A172 (cell line): ENCODE measurements at regions not wholly inside any gene's neighbourhood (a gene's known extent, or its start where the extent isn't known, plus 50 kb on each side); places are given as distances from the start of the nearest gene placed in this dataset.
A peak's percentile ranks its signal among the peaks of the same experiment; 100 is the strongest.
"Not testable (repeated sequence)": the region's sequence is repeated elsewhere in the genome, so short reads cannot be mapped to it uniquely, and the experiment has no call there.

Experiments
- DNase-seq: peaks from one replicate; pipeline ENCODE4 v3.0.0-alpha.2; 2015; ENCODE audit warnings: low spot score

DNA sequence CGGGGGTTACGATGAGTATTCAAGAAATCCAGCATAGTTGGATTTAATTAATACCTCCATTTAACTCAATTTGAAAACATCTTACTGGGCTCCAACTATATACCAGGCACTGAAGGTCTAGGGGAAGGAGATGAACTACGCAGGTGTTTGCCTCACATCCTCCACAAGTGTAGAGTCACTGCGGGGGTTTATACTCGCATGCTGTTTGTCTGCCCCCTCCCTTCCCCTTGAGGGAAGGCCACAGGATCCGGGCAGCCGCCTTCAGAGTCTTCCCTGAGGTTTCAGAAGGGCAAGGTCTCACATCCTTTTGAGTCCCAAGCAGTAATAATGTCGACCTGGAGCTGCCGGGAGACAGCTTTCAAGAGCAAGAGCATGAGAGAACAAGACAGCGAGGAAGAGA, 142.4 kb upstream of the GALNT2 start:
- DNase-seq, result no peak

DNA sequence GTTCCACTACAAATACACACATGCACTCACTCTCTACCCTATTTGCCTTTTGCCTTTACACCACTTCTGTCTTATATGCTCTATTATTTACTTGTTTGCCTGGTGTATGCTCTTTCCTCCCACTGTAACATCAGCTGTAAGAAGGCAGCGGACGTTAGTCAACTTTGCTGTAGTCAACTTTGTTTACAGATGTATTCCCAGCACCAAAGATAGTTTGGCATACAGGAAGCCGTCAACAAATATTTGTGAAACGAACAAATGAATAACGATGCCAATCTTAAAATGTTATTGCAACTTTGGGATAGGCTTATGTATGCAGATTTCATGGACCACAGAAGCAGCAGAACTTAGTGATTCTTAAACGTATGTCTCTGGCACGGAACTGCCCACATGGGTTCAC, 138.3 kb upstream of the GALNT2 start:
- no peak for DNase-seq

DNA sequence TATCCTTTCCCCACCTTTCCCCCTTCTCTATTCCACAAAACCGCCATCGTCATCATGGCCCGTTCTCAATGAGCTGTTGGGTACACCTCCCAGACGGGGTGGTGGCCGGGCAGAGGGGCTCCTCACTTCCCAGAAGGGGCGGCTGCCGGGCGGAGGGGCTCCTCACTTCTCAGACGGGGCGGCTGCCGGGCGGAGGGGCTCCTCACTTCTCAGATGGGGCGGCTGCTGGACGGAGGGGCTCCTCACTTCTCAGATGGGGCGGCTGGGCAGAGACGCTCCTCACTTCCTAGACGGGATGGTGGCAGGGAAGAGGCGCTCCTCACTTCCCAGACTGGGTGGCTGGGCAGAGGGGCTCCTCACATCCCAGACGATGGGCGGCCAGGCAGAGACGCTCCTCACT, 135.3 kb upstream of the GALNT2 start:
- DNase-seq, result not testable (repeated sequence)

DNA sequence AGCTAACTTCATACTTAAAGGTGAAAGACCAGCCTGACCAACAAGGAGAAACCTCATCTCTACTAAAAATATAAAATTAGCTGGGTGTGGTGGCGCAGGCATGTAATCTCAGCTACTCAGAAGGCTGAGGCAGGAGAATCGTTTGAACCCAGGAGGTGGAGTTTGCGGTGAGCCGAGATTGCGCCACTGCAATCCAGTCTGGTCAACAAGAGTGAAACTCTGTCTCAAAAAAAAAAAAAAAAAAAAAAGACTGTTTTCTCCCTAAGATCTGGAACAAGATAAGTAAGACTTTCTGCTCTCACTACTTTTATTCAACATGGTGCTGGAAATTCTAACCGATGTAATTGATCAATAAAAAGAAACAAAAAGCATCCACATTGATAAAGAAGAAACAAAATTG, 131.9 kb upstream of the GALNT2 start:
- DNase-seq, result not testable (repeated sequence)

DNA sequence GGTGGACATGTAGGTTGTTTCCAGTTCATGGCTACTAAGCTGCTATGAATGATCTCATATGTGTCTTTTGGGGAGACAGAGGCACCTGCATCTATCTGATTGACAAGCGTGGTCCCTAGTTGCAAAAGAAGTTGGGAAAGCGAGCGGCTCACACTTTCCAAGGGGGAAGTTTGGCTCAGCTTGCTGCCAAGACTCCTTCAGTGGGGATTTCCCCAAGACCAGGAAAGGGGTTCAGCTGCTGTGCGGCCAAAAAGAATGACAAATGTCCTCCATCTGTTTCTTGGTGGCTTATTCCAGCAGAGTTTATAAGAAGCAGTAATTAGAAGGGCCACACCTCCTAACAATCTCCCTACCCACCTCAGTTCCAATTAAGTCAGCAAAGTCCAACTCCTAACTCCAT, 128.5 kb upstream of the GALNT2 start:
- DNase-seq, result no peak

DNA sequence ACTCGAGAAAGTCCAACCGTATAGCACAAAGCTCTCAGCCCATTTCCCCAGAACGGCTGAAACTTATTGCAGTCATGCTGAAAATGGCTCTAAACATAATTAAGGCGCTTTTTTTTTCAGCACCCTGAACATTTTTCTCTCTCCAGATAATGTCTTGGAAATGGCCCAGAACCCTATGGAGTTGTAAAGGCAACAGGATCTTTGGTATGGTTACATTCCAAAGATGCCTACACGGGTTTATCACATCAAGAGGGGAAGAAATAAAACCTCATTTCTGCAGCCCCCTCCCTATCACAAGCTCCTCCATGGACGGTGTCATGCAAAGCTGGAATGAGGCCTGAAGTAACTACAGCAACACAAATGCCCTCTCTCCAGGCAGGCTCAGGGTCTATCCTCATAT, 126.4 kb upstream of the GALNT2 start:
- peak; percentile 72 for DNase-seq

DNA sequence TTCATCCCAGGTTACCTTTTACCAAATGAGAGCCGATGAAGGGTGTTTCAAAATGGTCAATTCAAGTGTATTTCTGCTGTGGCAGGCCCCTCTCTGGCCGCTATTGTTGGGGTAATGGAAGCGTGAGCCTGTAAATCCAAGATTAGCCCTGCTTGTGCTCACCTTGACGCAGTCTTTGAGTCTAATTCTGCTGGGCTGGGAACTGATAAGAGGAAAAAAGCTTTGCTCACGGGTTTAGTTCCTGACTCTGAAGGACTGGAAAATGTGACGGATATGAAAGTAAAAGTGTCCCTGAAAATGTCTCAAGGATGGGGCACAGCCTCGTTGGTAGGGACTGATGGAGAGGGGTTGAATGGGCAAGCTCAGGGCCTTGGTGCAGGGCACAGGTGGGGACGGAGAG, 125.9 kb upstream of the GALNT2 start:
- DNase-seq, result no peak

DNA sequence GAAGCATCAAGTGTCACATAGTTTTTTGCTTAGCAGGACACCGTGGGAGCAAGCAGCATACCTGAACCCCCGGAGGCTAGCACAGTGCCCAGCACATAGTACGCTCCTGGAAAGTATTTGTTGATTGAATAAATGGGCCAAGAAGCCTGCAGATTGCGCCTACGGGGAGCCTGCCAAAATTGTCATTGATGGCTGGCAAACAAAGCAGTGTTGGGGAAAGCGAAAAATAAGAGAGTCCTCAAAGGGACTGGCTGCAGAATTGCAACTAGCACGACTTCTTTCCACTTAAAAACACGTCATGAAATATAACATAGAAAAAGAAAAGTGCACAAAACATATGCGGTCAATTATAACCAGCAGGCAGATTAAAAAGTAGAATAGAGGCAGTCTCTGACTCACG, 125.2 kb upstream of the GALNT2 start:
- no peak for DNase-seq

DNA sequence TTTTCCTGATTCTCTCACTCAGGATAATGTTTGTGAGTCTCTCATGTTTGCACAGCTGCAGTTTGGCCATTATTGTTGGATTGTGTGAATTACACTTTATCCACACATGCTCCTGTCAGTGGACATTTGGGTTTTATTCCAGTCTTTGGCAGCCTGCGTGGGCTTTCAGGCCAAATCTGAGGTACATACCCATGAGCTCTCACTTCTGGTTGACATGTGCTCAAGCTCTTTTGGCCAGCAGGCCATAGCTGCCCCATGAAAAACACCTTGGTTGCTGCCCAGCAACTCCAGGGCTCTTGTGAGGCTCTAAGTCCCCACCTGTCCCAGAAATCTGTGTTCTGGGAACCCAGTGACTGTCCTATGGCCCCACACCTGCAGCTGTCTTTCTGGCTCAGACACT, 124.5 kb upstream of the GALNT2 start:
- DNase-seq, result no peak

DNA sequence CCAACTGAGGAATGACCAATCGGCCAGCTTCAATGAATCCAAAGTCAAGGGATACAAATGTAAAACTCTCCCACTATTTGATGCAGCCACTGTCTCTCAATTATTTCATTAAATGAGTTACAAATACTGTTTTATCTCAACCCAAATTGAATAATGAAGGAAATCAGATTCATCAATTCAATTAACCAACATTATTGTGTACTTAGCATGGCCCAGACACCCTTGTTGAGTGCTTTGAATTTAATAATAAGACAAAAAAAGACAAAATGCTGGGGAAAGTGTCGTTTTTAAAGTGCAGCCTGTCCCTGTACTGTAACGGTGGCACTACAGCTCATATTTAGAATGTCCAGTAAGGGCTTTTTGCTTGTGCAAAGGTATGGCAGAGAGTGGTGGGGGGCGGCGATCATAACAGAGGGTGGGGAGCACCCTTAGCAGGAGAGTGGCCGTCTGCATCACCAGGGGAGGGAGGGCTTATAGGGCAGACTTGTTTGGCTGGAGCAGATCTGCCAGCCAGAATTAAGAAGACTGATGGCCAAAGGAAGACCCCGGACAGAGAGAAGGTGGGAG, 123.8 kb upstream of the GALNT2 start:
- DNase-seq, result no peak

DNA sequence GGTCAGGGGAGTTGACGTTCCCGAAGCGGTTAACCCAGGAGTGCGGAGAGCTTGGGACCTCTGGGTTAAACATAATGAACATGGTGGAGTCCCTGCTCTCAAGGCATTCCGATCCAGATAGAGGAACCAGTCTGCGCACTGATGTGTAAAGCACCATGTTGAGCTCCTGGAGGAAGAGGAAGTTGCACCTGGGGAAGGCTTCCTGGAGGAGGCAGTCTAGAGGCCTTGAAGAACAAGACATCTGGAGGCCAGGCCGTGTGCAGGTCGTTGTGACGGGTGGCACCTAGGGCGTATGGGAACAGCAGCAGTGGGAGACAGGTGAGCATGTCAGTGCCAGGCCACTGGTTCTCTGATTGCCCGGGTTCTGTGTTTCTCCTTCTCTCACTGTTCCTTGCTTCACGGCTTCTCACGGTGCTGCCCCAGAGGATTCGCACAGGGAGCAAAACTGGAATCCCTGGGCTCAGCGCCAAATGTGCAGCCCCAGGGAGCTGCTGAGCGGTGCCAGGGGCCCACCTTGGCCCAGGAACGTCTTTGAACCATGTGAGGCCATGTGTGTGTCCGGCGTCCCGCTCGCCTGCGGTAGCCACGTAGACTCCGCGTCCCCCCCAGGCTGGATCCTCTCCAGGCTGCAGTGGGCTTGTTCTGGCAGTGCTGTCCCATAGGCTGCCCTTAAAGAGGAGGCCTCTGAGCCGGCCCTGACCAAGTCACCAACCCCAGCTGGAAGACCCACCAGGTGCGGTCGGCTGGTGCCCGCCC, 122.9 kb upstream of the GALNT2 start:
- no peak for DNase-seq

DNA sequence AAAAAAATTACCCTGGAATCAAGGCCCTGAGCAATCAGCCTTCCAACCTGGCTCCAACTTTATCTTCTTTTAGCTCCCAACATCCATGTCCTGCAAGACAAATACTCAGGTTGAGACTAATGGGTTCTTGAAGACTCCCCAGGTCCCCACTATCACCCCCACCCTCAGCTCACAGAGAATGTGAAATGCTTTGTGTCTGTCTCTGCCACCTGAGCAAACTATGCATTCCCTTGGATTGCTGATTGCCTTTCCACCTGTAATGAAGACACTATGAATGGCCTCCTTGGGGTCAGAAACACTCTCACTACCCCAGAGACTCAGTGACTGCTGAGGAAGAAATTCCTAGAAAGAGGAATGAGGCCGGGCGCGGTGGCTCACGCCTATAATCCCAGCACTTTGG, 121.2 kb upstream of the GALNT2 start:
- no peak for DNase-seq

DNA sequence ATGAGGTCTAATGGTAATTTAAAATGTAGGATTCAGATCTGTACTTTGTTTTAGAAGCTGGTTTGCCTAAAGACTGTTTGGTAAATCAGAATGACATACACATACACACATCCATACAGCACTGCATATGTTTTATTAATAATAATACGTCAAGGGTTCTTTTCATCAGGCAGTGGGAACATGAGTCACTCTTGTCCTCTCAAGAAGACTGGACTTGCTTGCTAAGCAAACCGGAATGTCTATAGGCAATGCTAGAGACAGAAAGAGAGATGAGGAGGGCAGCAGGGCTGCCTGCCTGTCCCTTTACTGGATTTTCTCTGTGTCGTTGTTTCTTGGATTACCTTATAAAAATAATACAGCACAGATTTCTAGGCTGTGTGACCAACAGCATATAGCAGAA, 119.1 kb upstream of the GALNT2 start:
- DNase-seq, result no peak

DNA sequence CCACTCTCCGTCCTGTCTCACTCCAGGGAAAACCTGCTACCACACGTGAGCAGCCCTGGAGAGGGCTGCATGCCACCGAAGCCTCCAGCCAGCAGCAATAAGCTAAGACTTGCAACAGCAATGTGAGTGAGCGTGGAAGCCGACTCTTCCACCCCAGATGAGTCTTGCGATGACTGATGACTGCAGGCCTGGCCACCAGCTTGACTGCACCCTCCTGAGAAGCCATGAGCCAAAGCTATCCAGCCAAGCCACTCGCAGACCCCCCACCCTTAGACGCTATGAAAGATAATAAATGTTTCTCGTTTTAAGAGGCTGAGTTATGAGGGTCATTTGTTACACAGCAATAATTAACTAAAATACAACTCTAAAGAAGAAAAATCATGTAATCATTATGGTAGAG, 118.6 kb upstream of the GALNT2 start:
- DNase-seq, result no peak

DNA sequence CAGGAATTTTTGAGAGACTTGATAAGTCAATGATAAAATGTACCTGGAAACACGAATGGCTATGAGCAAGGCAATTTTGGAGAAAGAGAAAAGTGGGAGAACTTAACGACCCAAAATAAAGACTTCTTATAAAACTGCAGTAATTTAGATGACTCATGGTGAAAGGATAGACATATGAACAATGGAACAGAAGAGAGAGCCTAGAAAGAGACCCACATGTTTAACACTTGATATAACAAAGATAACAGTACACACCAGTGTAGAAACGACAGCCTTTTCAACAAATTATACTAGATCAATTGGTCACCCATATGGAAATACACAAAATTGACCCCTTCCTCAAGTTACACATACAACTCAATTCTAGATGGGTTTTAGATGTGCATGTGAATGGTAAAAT, 117.5 kb upstream of the GALNT2 start:
- no peak for DNase-seq

DNA sequence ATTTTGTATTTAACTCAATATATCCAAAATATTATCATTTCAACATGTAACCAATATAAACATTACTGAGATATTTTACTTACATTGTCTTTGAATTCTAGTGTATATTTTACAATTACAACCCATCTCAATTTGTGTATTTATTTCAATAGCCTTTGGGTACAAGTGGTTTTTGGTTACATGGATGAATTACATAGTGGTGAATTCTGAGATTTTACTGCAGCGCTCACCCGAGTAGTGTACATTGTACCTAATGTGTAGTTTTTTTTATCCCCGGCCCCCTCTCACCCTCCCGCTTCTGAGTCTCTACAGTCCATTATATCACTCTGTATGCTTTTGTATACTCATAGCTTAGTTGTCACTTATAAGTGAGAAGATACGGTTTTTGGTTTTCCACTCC, 117.0 kb upstream of the GALNT2 start:
- no peak for DNase-seq

DNA sequence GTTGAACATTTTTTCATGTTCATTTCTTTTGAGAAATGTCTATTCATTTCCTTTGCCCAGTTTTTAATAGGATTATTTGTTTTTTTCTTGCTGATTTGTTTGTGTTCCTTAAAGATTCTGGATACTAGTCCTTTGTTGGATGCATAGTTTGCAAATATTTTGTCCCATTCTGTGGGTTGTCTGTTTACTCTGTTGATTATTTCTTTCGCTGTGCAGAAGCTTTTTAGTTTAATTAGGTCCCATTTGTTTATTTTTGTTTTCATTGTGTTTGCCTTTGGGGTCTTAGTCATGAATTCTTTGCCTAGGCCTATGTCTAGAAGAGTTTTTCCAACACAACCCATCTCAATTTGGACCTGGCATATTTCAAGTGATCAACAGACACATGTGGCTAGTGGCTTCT, 116.1 kb upstream of the GALNT2 start:
- no peak for DNase-seq

DNA sequence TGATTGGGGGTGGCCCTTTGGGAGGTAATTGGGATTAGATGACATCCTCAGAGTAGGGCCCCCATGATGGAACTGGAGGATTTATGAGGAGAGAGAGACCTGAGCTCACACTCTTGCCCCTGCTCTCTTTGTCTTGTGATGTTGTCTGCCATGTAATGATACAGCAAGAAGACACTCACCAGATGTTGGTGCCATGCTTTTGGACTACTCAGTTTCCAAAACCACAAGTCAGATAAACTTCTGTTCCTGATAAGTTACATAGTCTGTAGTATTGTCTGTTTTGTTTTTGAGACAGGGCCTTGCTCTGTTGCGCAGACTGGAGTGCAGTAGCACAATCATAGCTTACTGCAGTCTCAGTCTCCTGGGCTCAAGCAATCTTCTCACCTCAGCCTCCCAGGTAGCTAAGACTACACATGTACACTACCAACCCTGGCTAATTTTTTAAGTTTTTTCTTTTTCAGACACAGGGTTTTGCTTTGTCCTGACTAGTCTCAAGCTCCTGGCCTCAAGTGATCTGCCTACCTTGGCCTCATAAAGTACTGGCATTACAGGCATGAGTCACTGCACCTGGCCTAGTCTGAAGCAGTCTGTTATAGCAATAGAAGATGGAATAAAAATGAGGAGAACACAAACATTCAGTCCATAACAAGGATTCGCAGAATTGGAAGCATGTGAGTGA, 115.0 kb upstream of the GALNT2 start:
- DNase-seq, result no peak

DNA sequence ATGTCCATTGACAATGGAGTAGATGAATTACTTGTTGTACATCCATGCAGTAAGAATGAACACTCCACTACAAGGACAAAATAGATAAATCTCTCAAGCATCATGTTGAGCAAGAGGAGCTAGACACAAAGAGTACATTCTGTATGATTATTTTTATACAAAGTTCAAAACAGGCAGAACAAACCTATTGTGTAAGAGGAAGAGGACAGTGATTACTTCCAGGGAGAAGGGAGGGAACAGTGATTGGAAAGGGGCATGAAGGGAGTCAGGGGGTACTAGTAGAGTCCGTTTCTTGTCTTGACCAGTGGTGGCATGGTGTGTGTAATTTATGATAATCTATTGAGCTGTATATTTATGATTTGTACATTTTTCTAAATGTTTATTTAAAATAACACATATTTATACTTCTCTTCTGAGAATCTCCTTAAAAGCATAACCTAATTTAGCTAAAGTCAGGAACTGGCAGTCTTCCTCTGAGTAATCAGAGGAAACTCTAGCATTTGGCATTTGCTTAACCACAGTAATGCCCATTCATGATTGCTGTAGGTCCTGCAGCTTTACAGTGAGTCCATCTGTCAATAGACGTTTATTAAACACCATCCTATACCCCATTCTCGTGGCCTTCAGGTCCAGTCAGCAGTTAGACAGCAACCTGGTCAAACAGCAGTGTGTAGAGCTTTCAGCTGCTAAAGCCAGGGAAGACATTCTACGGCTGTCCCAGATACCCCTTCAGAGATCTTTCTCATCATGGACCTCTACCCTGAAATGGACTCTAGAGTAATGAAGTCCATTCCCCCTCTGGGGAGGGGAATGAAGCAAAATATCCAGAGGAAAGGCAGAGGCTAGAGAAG, 114.1 kb upstream of the GALNT2 start:
- DNase-seq, result no peak

DNA sequence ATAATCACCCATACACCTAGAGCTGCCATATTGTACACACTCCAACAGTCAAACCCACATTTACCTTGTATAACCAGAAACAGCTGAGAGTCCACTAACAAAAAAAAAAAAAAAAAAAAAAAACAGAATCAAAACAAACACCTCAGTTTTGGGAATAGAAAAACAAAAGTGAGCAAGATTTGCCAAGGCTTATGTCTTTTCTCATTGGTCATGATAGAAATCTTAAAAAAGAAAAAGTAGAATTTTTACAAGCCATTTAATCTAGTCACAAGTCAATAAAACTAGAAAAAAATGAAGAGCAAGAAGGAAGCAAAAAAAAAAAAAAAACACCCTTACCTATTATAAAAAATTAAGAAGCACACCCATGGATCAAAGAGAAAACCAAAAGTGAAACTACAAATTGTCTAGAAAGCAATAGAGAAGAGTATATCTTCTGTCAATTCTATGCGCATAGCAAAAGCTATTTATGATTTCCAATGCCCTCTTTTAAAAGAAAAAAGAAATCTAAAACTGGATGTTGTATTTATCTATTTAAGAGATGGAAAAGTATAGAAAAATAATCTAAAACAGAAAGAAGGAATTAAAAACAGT, 113.2 kb upstream of the GALNT2 start:
- no peak for DNase-seq

DNA sequence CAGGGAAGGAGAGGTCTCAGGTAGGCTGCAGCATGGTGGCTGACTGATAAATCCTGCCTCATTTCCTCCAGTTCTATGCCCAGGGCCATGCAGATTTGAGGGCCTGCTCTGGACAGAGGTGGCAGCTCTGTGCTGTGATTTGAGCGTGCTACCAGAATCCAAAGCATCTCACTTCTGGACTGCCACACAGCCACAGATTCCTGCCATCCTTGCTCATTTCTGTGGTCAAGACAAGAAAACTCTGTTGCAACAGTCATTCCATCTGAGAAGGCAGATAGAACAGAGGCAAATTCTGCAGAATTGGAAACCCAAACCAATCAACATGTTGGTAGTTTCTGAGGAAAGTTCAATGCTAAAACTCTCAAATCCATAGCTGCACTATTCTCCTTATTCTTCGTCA, 102.8 kb upstream of the GALNT2 start:
- no peak for DNase-seq

DNA sequence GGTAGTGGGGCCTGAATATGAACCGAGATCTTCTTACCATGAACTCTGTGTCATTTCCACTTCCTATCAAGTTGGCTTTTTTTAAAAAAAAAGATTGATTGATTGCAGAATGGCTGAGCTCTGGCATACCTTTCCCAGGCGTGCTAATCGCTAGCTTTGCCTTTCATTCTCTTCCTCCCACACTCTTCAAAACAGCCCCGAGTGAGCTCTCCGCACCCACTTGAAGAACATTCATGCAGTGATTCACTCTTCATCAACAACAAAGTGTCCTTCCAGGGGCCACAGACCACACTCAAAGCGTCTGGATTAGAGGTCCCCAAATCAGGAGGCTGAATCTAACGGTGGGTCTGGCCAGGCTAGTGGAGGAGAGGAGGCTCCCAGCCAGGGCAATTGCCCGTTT, 96.3 kb upstream of the GALNT2 start:
- no peak for DNase-seq
